Lung (tissue), 11 donors: ENCODE measurements at regions not wholly inside any gene's neighbourhood (a gene's known extent, or its start where the extent isn't known, plus 50 kb on each side); places are given as distances from the start of the nearest gene placed in this dataset.

Source experiments
- ATAC-seq: fragments of 200-7000 bp; cut with Tn5 transposase; one replicate; pipeline ENCODE4 v1.9.1; 2020; ENCODE audit warnings: moderate number of reproducible peaks; ENCODE audit not compliant: insufficient read depth, low FRiP score
- DNase-seq, 3 donors: peaks; one replicate each; pipeline ENCODE4 v3.0.0-alpha.2; 2013 to 2017
- H3K27ac ChIP-seq, 2 donors: one replicate each; pipeline ENCODE4 v1.5.1; 2013; ENCODE audit warnings: mild to moderate bottlenecking in 2 of 2, moderate library complexity in 2 of 2, control low read depth in 1 of 2, inconsistent platforms in 1 of 2, low read depth in 1 of 2, low read length in 1 of 2
- H3K27me3 ChIP-seq, 3 donors: one replicate each; pipeline ENCODE4 v1.5.1; 2013; ENCODE audit warnings: low read length in 2 of 3; ENCODE audit not compliant: control insufficient read depth in 3 of 3, insufficient read depth in 3 of 3
- H3K36me3 ChIP-seq, 4 donors: one replicate each; pipeline ENCODE4 v1.5.1; 2013; ENCODE audit warnings: low read length in 4 of 4, mild to moderate bottlenecking in 1 of 4, moderate library complexity in 1 of 4; ENCODE audit not compliant: control insufficient read depth in 4 of 4, insufficient read depth in 4 of 4
- H3K4me1 ChIP-seq, 5 donors: one replicate each; pipeline ENCODE4 v1.5.1; 2013; ENCODE audit warnings: low read length in 5 of 5, mild to moderate bottlenecking in 2 of 5, moderate library complexity in 1 of 5; ENCODE audit not compliant: control insufficient read depth in 5 of 5, insufficient read depth in 5 of 5
- H3K4me3 ChIP-seq: one replicate; pipeline ENCODE4 v1.5.1; 2013; ENCODE audit warnings: mild to moderate bottlenecking, control low read depth, moderate library complexity
- H3K9ac ChIP-seq, 2 donors: one replicate each; pipeline ENCODE4 v1.5.1; 2013; ENCODE audit warnings: low read length in 2 of 2, control low read depth in 1 of 2; ENCODE audit not compliant: insufficient read depth in 1 of 2
- H3K9me3 ChIP-seq, 4 donors: one replicate each; pipeline ENCODE4 v1.5.1; 2013; ENCODE audit warnings: low read length in 3 of 4, mild to moderate bottlenecking in 1 of 4, moderate library complexity in 1 of 4; ENCODE audit not compliant: control insufficient read depth in 4 of 4, insufficient read depth in 3 of 4
- CTCF ChIP-seq: IDR thresholded peaks from 2 replicates; pipeline ENCODE4 v1.5.1; 2012; ENCODE audit warnings: mild to moderate bottlenecking; ENCODE audit errors: control extremely low read depth, extremely low read depth
- WGBS, 2 donors: extraction: QIAGEN DNeasy Blood & Tissue Kit; methylation state at CpG; one replicate each; pipeline ENCODE4 v1.1.7; 2013; 5-methylcytosine and 5-hydroxymethylcytosine counted together
- donor health status: control.
- donor health status: control.
- donor health status: Bipolar disorder and iron deficiency.
- donor health status: healthy.
- donor health status: DM: yes; HTN: yes; CAD: no.

- no peak for TF ChIP-seq CTCF
- ATAC-seq (no peak), DNase-seq (no peak)
- no peaks in the 10 kb centered on the region for H3K27me3 ChIP-seq
- peaks cover 0 to 3% (median 0%) of the 10 kb centered on the region in 4 donors for H3K9me3 ChIP-seq
- no peaks in the 10 kb centered on the region for H3K36me3 ChIP-seq
- H3K27ac ChIP-seq = no peak overlapping the region
- H3K9ac ChIP-seq = no peak overlapping the region
- no peak overlapping the region for H3K4me3 ChIP-seq
- WGBS, 2 donors = 90 to 92% methylated on average over 2 of the region's 2 CpGs
- peaks cover 0 to 8% (median 3%) of the 10 kb centered on the region in 5 donors for H3K4me1 ChIP-seq
Measured at GRCh38 chr16:60329108-60329507, 1595.0 kb upstream of the GOT2 start.

- no peak overlapping the region for H3K9ac ChIP-seq
- DNase-seq = no peak
- H3K4me1 ChIP-seq = peaks cover 0 to 8% (median 3%) of the 10 kb centered on the region in 5 donors
- WGBS, 2 donors = 91 to 95% methylated on average over 1 of the region's 1 CpG
- no peak overlapping the region for H3K27ac ChIP-seq
- no peaks in the 10 kb centered on the region for H3K27me3 ChIP-seq
- peaks cover 0 to 3% (median 0%) of the 10 kb centered on the region in 4 donors for H3K9me3 ChIP-seq
- no peak for ATAC-seq
- H3K4me3 ChIP-seq = no peak overlapping the region
- no peak for TF ChIP-seq CTCF
- no peaks in the 10 kb centered on the region for H3K36me3 ChIP-seq
Measured at GRCh38 chr16:60328152-60328551, 1594.0 kb upstream of the GOT2 start.

- DNase-seq (no peak), ATAC-seq (no peak)
- H3K9me3 ChIP-seq = no peaks in the 10 kb centered on the region
- no peak overlapping the region for H3K4me3 ChIP-seq
- no peak overlapping the region for H3K9ac ChIP-seq
- TF ChIP-seq CTCF = no peak
- no peak overlapping the region for H3K27ac ChIP-seq
- WGBS, 2 donors = 88 to 96% methylated on average over 2 of the region's 2 CpGs
- H3K36me3 ChIP-seq = no peaks in the 10 kb centered on the region
- H3K27me3 ChIP-seq = no peaks in the 10 kb centered on the region
- H3K4me1 ChIP-seq = peaks cover 0 to 3% (median 0%) of the 10 kb centered on the region in 5 donors
Measured at GRCh38 chr16:60318486-60318885, 1584.4 kb upstream of the GOT2 start.

- 91 to 92% methylated on average over 1 of the region's 1 CpG for WGBS, 2 donors
- Histone ChIP-seq H3K9me3 (no peaks in the 10 kb centered on the region), H3K36me3 (no peaks in the 10 kb centered on the region), H3K4me1 (peaks cover 0 to 7% (median 0%) of the 10 kb centered on the region in 5 donors), H3K4me3 (no peak overlapping the region), H3K27ac (no peak overlapping the region), H3K9ac (no peak overlapping the region), H3K27me3 (no peaks in the 10 kb centered on the region)
- no peak for ATAC-seq
- peak in 2 of 3 donors; percentile 68 to 69 for DNase-seq
- no peak for TF ChIP-seq CTCF
Measured at GRCh38 chr16:60310846-60311445, 1576.8 kb upstream of the GOT2 start.
